ENCODE measurements at regions not wholly inside any gene's neighbourhood (a gene's known extent, or its start where the extent isn't known, plus 50 kb on each side); places are given as distances from the start of the nearest gene placed in this dataset.

DNA sequence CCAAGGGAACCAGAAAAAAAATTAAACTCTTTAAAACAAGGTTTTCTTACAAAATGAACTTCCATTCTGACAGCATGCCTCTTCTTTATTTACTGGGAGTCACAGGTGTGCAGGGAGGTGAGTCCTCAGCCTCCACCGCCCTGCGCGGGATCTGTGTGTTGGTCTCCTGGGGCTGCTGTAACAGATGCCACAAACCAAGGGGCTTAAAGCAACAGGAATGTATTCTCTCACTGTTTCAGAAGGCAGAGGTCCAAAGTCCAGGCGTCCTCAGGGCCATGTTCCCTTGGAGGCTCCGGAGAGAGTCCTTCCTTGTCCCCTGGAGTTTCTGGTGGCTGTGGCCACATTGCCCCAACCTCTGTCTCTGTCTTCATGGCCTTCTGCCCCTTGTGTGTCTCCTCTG is 123.6 kb upstream of the C1orf174 start:
- TF ChIP-seq POLR2A (IDR thresholded peaks at IDR 0.05), result no peak
- TF ChIP-seq EP300 (IDR thresholded peaks at IDR 0.05), result no peak
- TF ChIP-seq, protein P1, sequence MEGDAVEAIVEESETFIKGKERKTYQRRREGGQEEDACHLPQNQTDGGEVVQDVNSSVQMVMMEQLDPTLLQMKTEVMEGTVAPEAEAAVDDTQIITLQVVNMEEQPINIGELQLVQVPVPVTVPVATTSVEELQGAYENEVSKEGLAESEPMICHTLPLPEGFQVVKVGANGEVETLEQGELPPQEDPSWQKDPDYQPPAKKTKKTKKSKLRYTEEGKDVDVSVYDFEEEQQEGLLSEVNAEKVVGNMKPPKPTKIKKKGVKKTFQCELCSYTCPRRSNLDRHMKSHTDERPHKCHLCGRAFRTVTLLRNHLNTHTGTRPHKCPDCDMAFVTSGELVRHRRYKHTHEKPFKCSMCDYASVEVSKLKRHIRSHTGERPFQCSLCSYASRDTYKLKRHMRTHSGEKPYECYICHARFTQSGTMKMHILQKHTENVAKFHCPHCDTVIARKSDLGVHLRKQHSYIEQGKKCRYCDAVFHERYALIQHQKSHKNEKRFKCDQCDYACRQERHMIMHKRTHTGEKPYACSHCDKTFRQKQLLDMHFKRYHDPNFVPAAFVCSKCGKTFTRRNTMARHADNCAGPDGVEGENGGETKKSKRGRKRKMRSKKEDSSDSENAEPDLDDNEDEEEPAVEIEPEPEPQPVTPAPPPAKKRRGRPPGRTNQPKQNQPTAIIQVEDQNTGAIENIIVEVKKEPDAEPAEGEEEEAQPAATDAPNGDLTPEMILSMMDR (IDR thresholded peaks at IDR 0.05), result no peak

Measured in tibial nerve (tissue), 4 donors.